Suppressor macrophage treated with lipopolysaccharide for 1 hour (primary cell): ENCODE measurements at regions not wholly inside any gene's neighbourhood (a gene's known extent, or its start where the extent isn't known, plus 50 kb on each side); places are given as distances from the start of the nearest gene placed in this dataset.
A peak's percentile ranks its signal among the peaks of the same experiment; 100 is the strongest.
"Not testable (repeated sequence)": the region's sequence is repeated elsewhere in the genome, so short reads cannot be mapped to it uniquely, and the experiment has no call there.

Source experiments
- DNase-seq, 3 donors: peaks; one replicate each; pipeline ENCODE4 v3.0.0-alpha.2; 2020 to 2022

DNA sequence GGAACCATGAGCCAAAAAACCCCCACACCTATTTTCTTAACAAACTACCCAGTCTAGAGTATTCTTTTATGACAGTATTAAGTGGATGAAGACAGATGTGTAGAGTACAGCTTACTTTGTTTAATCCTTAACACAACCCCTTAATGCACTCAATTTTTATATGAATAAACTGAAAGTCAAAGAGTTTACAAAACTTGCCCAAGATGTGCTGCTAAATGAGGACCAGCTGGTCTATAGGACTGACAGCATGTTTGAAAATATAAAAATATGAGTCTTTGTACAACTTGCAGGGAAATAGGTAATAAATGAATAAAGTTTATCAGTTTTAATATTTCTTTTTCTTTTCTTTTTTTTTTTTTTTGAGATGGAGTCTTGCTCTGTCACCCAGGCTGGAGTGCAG lies 102.3 kb downstream of the ZFY start:
- no peak for DNase-seq

DNA sequence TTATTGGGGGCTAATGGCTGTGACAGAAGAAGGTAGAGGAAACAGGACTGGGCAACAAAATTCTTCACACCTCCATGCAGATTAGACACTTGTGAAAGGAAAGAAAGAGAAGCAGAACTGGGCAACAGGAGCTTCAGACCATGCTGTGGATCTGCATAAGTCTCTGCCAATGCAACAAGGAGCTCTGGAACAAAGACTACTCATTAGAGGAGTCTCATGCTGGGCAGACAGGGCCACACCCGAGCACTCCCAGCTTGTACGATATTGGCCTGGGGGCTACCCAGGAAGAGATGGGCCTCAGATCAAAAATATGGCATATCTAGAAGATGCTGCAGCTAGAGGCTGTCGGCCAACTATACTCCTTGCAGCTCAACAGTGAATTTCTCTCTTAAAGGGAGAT lies 105.2 kb downstream of the ZFY start:
- no peak for DNase-seq

DNA sequence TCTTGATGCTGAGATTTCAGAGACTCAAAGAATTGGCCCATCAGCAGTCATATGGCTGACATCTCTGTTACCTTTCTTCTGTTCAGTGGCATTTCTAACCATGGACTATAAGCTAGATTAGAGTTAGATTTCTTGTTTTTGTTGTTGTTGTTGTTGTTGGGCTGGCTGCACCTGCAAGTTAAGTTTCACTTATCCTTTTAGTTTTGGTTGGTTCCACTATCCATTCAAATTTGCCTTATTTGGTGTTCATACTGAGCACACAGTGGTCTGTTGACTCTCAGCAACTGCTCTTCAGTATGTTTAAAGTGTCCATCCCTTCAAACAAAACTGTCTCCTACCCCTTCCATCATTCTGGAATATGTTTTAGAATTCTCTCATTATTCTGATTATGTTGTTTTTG lies 106.8 kb downstream of the ZFY start:
- no peak for DNase-seq

- no peak for DNase-seq
Observed at GRCh38 chrY:3042901-3043300, 107.7 kb downstream of the ZFY start.

- DNase-seq = peak; percentile 21 to 36 (median 33)
Observed at GRCh38 chrY:3045048-3045447, 109.9 kb downstream of the ZFY start.

- DNase-seq = not testable (repeated sequence)
Observed at GRCh38 chrY:3055496-3055895, 120.3 kb downstream of the ZFY start.

DNA sequence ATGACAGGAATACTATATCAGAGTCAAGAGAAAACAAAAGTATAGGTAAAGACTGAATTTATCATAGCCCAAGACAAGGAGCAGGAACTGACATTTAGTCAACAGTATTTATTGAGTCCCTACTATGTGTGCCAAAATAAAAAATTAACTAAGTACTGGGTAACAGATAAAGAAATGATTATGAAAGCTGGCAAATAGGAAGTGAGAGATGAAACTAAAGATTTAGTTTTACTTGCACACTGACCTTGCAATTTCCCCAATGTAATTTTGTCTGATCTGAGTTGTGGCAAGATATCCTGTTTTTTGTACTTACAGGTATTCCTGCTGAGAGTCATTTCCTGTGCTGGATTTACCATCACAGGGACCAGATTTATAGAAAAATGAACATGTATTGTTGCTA lies 123.2 kb downstream of the ZFY start:
- DNase-seq = not testable (repeated sequence)

- DNase-seq = not testable (repeated sequence)
Observed at GRCh38 chrY:3060671-3061070, 125.5 kb downstream of the ZFY start.

- not testable (repeated sequence) for DNase-seq
Observed at GRCh38 chrY:3088149-3088548, 153.0 kb downstream of the ZFY start.

- DNase-seq = not testable (repeated sequence)
Observed at GRCh38 chrY:3108674-3109073, 173.5 kb downstream of the ZFY start.

DNA sequence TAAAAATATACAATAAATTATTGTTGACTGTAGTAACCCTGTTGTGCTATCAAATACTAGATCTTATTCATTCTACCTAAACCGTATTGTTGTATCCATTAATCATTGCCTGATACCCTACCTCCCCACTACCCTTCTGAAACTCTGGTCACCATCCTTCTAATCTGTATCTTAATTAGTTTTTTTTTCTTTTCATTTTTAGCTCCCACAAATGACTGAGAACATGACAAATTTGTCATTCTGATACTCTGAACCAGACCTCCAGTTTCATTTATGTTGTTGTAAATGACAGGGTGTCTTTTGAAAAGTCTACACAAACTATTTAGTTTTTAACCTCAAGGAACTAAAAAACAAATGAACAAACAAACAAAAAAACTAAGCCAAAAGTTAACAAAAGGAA lies 185.1 kb downstream of the ZFY start:
- DNase-seq = not testable (repeated sequence)

GRCh38 chrY:3120716-3121115 lies 185.5 kb downstream of the ZFY start:
- not testable (repeated sequence) for DNase-seq

GRCh38 chrY:3123482-3123881 lies 188.3 kb downstream of the ZFY start:
- DNase-seq = not testable (repeated sequence)

DNA sequence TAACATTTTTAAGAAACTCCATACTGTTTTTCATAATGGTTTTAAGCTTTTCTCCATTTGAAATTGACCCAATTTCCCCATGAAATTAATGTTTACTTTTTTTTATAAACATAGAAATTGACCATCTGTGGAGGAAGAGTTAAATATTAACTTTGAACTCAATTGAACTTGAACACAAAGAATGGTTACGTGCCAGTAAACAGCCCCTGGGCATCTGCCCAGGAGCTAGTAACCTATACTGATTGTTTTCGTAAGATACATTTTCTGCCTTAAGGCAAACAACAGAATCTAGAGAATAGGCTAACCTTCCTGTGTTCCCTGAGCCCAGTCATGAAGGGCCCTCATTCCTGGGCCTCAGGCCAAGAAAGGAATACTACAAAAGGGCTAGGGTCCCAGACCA lies 235.9 kb downstream of the ZFY start:
- not testable (repeated sequence) for DNase-seq

- not testable (repeated sequence) for DNase-seq
Observed at GRCh38 chrY:3195035-3195434, 259.9 kb downstream of the ZFY start.

- DNase-seq = not testable (repeated sequence)
Observed at GRCh38 chrY:3202287-3202686, 267.1 kb downstream of the ZFY start.

- DNase-seq = not testable (repeated sequence)
Observed at GRCh38 chrY:3206733-3207132, 271.6 kb downstream of the ZFY start.

DNA sequence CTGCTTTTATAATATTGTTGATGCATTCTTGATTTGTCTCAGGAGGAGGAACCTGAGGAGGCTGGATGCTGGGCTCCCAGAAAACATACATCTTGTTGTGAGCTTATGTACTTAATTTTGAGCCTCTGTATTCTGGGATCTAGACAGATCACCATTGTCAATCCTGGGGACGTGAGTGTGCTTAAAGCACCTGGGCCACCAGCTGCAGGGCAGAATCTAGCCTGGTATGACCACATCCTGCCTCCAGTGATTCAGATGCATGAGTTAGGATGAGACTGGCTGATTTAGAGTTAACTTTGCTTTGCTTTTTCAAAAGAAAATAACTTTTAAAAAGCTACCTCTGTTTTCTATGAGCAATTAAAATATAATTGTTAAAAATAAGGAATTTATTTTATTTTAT lies 278.0 kb downstream of the ZFY start:
- DNase-seq = not testable (repeated sequence)

DNA sequence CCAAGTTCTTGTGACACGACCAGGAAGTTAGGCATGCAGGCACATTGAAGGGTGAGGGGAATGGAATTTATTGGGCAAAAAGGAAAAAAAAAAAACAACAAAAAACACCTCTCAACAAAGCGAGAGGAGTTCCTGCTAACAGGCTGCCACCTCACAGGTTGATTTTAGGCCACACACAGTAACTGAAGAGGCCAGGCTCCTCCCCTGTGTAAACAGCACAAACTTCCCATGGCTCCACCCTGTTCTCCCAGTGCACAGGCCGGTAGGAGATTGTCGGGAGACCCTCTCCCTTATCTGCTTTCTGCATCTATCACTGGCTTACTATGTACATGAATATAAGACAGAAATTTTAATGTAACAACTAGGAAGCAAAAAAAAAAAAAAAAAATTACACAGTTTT lies 283.0 kb downstream of the ZFY start:
- not testable (repeated sequence) for DNase-seq

DNA sequence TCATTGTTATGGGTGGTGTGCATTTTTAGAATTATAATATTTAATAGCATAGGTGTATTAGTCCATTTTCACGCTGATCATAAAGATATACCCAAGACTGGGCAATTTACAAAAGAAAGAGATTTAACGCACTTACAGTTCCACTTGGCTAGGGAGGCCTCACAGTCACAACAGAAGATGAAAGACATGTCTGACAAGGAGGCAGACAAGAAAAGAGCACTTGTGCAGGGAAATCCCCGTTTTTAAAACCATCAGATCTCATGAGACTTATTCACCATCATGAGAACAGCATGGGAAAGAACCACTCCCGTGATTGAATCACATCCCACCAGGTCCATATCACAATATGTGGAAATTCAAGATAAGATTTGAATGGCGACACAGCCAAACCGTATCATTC lies 283.4 kb downstream of the ZFY start:
- not testable (repeated sequence) for DNase-seq

GRCh38 chrY:3262911-3263310 lies 316.0 kb upstream of the TGIF2LY start:
- not testable (repeated sequence) for DNase-seq

DNA sequence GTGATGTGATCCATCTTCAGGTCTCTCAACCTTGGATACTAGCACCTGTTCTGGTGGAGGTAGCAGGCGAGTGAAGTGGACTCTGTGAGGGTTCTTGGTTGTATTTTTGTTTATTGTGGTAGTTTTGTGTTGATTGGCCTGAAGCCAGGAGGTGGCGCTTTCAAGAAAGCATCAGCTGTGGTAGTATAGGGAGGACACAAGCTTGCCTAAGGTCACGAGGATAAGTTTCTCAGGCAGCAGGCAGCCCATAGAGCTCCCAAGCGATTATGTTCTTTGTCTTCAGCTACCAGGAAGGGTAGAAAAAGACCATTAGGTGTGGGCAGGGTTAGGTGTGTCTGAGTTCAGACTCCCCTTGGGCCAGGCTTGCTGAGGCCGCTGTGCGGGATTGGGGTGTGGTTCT lies 290.8 kb upstream of the TGIF2LY start:
- not testable (repeated sequence) for DNase-seq

- not testable (repeated sequence) for DNase-seq
Observed at GRCh38 chrY:3297235-3297634, 281.6 kb upstream of the TGIF2LY start.

GRCh38 chrY:3319988-3320387 lies 258.9 kb upstream of the TGIF2LY start:
- DNase-seq = not testable (repeated sequence)

- not testable (repeated sequence) for DNase-seq
Observed at GRCh38 chrY:3367535-3367934, 211.3 kb upstream of the TGIF2LY start.

DNA sequence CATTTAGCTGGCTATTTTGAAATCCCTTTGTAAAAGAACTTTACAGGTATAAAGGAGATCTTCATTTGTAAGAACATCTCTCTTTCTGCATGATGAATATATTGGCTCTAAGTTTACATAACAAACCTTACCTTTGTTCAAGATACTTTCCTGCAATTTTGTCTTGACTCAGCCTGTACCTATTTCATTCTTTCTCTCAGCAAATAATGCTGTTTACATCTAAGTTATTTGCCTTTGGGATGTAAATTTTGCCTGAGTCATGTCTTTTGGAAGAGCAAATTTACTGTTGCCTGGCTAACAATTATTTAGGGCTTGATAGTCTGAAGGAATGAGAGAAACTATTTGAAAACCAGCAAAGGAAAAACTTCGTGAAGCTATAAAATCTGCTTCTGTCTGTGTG lies 210.4 kb upstream of the TGIF2LY start:
- DNase-seq = not testable (repeated sequence)
